PC-3 (cell line): ENCODE measurements at regions not wholly inside any gene's neighbourhood (a gene's known extent, or its start where the extent isn't known, plus 50 kb on each side); places are given as distances from the start of the nearest gene placed in this dataset.

Experiments
- ATAC-seq: fragments of 200-7000 bp; cut with Tn5 transposase; 2 replicates; pipeline ENCODE4 v1.9.1; 2020; ENCODE audit warnings: mild to moderate bottlenecking, moderate library complexity
- BruUV-seq: library from RNA; stranded (reverse); fragments of 400-500 nt; replicated peaks from 2 replicates; lab custom pipeline; 2021; lab: Mats Ljungman, UMichigan
- CTCF ChIA-PET: fragments of 300-600 bp; sonication (Branson Sonifier 250); formaldehyde crosslinking; loops from one replicate; lab custom pipeline; 2022; ENCODE audit warnings: antibody characterized with exemption; lab: Charles Lee
- POLR2A ChIA-PET: fragments of 300-600 bp; sonication (Branson Sonifier 250); formaldehyde crosslinking; loops from one replicate; lab custom pipeline; 2022; ENCODE audit warnings: antibody characterized with exemption; ENCODE audit not compliant: unreplicated experiment; lab: Charles Lee
- DNase-seq: peaks from one replicate; pipeline ENCODE4 v3.0.0-alpha.2; 2015
- H2AFZ ChIP-seq: fragments of 300-600 bp; sonication (generic); 2 replicates; pipeline ENCODE4 v1.6.0; 2016; ENCODE audit warnings: antibody characterized with exemption, low read length
- H3F3A ChIP-seq: fragments of 300-600 bp; sonication (generic); one replicate; pipeline ENCODE4 v1.6.0; 2017; ENCODE audit warnings: antibody characterized with exemption, low read length, control low read depth, mild to moderate bottlenecking; ENCODE audit not compliant: unreplicated experiment
- H3K27ac ChIP-seq: fragments of 300-600 bp; sonication (generic); 2 replicates; pipeline ENCODE4 v1.5.1; 2016; ENCODE audit warnings: mild to moderate bottlenecking, low read length
- H3K27me3 ChIP-seq: fragments of 300-600 bp; sonication (generic); 2 replicates; pipeline ENCODE4 v1.6.1; 2016; ENCODE audit warnings: low read length, mixed read lengths
- H3K36me3 ChIP-seq: fragments of 300-600 bp; sonication (generic); 2 replicates; pipeline ENCODE4 v1.6.1; 2016; ENCODE audit warnings: low read depth, mixed run types, low read length, mixed read lengths
- H3K4me1 ChIP-seq: fragments of 300-600 bp; sonication (generic); 2 replicates; pipeline ENCODE4 v1.5.1; 2016; ENCODE audit warnings: low read length; ENCODE audit not compliant: insufficient read depth
- H3K4me2 ChIP-seq: fragments of 300-600 bp; sonication (generic); 2 replicates; pipeline ENCODE4 v1.6.0; 2016; ENCODE audit warnings: low read length
- H3K4me3 ChIP-seq: fragments of 300-600 bp; sonication (generic); 2 replicates; pipeline ENCODE4 v1.5.1; 2016; ENCODE audit warnings: mild to moderate bottlenecking, low read length, mixed read lengths
- H3K79me2 ChIP-seq: fragments of 300-600 bp; sonication (generic); 2 replicates; pipeline ENCODE4 v1.6.1; 2017; ENCODE audit warnings: low read length, mixed read lengths
- H3K9ac ChIP-seq: fragments of 300-600 bp; sonication (generic); 2 replicates; pipeline ENCODE4 v1.6.0; 2016; ENCODE audit warnings: mild to moderate bottlenecking, low read length
- H3K9me2 ChIP-seq: fragments of 300-600 bp; sonication (generic); replicated peaks from 2 replicates; pipeline ENCODE4 v1.6.1; 2016; ENCODE audit warnings: mixed run types, low read length, mixed read lengths
- H3K9me3 ChIP-seq: fragments of 300-600 bp; sonication (generic); 2 replicates; pipeline ENCODE4 v1.6.1; 2016; ENCODE audit warnings: low read length, mixed read lengths
- H4K20me1 ChIP-seq: fragments of 300-600 bp; sonication (generic); 2 replicates; pipeline ENCODE4 v1.6.1; 2016; ENCODE audit warnings: low read length, mixed read lengths
- EZH2 ChIP-seq: fragments of 300-600 bp; sonication (generic); IDR thresholded peaks from one replicate; pipeline ENCODE4 v1.6.1; 2017; ENCODE audit warnings: antibody characterized with exemption, mild to moderate bottlenecking, low read length; ENCODE audit not compliant: unreplicated experiment
- EZH2phosphoT487 ChIP-seq: fragments of 300-600 bp; sonication (generic); IDR thresholded peaks from 2 replicates; pipeline ENCODE4 v1.6.1; 2018; ENCODE audit warnings: mild to moderate bottlenecking, antibody characterized with exemption, low read length, borderline replicate concordance
- intact Hi-C: fragments of 100-400 bp; cut with micrococcal nuclease; formaldehyde crosslinking; loops from 2 replicates; pipeline ENCODE4 v1.9.0; 2023
- TF ChIP-seq, protein P1 (sequence below): fragments of 300-600 bp; sonication (generic); conservative IDR thresholded peaks from 2 replicates; pipeline ENCODE4 v1.5.1; 2017; ENCODE audit warnings: antibody characterized with exemption, low read depth, mild to moderate bottlenecking, low read length

DNA sequence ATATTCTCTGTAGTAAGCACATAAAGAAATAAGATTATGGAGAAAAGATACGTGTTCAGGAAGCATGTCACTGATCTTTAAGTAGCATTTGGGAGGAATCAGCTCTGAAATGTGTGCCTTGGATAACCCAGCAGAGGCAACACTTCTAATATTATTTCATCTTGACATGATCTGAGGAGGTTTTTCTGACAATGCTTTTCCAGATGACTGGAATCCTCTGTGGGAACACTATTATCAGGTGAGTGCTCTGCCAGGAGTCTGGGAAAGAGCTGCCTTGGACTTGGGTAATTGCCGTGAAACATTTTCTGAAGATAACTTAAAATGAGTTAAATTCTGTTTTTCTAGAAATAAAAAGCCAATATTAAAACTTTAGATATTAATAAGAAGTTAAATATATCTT lies 78.2 kb upstream of the QRFPR start:
- no peaks in the 10 kb centered on the region for H3F3A ChIP-seq
- POLR2A ChIA-PET: no interaction called here
- no peak overlapping the region for H3K4me2 ChIP-seq
- no peaks in the 10 kb centered on the region for H4K20me1 ChIP-seq
- no peak overlapping the region for H2AFZ ChIP-seq
- no peak overlapping the region for H3K4me3 ChIP-seq
- TF ChIP-seq, protein P1, sequence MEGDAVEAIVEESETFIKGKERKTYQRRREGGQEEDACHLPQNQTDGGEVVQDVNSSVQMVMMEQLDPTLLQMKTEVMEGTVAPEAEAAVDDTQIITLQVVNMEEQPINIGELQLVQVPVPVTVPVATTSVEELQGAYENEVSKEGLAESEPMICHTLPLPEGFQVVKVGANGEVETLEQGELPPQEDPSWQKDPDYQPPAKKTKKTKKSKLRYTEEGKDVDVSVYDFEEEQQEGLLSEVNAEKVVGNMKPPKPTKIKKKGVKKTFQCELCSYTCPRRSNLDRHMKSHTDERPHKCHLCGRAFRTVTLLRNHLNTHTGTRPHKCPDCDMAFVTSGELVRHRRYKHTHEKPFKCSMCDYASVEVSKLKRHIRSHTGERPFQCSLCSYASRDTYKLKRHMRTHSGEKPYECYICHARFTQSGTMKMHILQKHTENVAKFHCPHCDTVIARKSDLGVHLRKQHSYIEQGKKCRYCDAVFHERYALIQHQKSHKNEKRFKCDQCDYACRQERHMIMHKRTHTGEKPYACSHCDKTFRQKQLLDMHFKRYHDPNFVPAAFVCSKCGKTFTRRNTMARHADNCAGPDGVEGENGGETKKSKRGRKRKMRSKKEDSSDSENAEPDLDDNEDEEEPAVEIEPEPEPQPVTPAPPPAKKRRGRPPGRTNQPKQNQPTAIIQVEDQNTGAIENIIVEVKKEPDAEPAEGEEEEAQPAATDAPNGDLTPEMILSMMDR: no peak
- TF ChIP-seq EZH2: no peak
- no peak for TF ChIP-seq EZH2phosphoT487
- peaks cover 37% of the 10 kb centered on the region for H3K27me3 ChIP-seq
- intact Hi-C loops: no loop called here
- H3K9ac ChIP-seq: no peak overlapping the region
- H3K27ac ChIP-seq: no peak overlapping the region
- H3K36me3 ChIP-seq: no peaks in the 10 kb centered on the region
- H3K4me1 ChIP-seq: no peaks in the 10 kb centered on the region
- no peaks in the 10 kb centered on the region for H3K79me2 ChIP-seq
- CTCF ChIA-PET: no interaction called here
- DNase-seq: no peak
- no peak for ATAC-seq
- no TSS peak for BruUV-seq
- H3K9me2 ChIP-seq: no peaks in the 10 kb centered on the region
- no peaks in the 10 kb centered on the region for H3K9me3 ChIP-seq

DNA sequence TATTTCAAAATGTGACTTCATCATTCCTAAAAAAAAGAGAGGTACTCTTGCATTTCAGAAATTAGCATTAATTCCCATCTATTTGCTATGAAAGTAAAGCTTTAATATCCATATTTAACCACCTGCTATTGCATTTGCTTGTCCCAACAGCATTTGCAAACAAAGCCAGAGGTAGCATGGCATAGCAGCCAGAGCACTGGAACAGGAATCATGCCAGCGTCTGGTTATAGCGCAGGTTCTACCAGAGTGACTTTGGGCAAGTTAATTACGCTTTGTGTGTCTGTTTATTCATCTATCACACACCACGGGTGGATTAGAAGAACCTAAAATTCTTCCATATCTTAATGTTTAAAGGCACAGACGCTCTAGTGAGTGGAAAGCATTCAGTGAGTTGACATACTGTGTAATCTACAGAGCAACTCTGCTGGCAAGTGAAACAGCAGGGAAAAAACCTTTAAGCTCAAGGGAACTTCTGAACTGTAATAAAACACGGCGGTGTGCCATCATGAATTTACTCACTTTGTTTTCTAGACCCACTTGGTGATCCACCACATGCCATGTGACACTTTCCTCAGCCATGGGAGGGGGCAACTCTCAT lies 76.6 kb upstream of the QRFPR start:
- ATAC-seq (no peak), DNase-seq (no peak)
- ChIA-PET POLR2A (no interaction called here), CTCF (no interaction called here)
- no peaks in the 10 kb centered on the region for H4K20me1 ChIP-seq
- H3K4me2 ChIP-seq: no peak overlapping the region
- no peak overlapping the region for H3K9ac ChIP-seq
- H3K36me3 ChIP-seq: no peaks in the 10 kb centered on the region
- TF ChIP-seq EZH2 (no peak), EZH2phosphoT487 (no peak)
- TF ChIP-seq, protein P1: no peak
- no peaks in the 10 kb centered on the region for H3K9me2 ChIP-seq
- no peak overlapping the region for H3K4me3 ChIP-seq
- H3K79me2 ChIP-seq: no peaks in the 10 kb centered on the region
- BruUV-seq: no TSS peak
- no peaks in the 10 kb centered on the region for H3F3A ChIP-seq
- H3K27ac ChIP-seq: no peak overlapping the region
- peaks cover 37% of the 10 kb centered on the region for H3K27me3 ChIP-seq
- H2AFZ ChIP-seq: no peak overlapping the region
- H3K4me1 ChIP-seq: no peaks in the 10 kb centered on the region
- no peaks in the 10 kb centered on the region for H3K9me3 ChIP-seq
- intact Hi-C loops: no loop called here

DNA sequence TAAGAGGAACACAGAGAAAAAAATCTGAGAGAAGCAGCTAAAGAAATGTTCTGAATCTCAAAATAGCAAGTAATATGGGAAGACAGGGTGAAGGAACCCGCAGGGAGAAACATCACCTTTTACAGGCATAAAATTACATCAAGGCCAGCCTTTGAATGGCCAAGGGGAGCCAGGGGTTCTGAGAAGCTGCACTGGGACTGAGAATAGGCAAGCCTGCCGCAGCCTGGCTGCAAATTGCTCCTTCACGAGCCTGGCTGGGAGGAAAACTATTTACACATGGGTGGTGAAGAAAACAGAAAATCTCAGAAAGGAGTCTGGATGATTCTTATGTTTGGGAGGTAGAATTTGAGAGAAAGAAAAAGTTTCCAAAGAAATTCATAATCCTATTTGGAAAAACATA lies 74.5 kb upstream of the QRFPR start:
- H3K4me3 ChIP-seq: no peak overlapping the region
- H3K79me2 ChIP-seq: no peaks in the 10 kb centered on the region
- H3K4me1 ChIP-seq: no peaks in the 10 kb centered on the region
- no peak overlapping the region for H3K27ac ChIP-seq
- DNase-seq: no peak
- no TSS peak for BruUV-seq
- ATAC-seq: no peak
- H3K4me2 ChIP-seq: no peak overlapping the region
- ChIA-PET POLR2A (no interaction called here), CTCF (no interaction called here)
- no peaks in the 10 kb centered on the region for H3K36me3 ChIP-seq
- H2AFZ ChIP-seq: no peak overlapping the region
- no peaks in the 10 kb centered on the region for H4K20me1 ChIP-seq
- H3K9me2 ChIP-seq: no peaks in the 10 kb centered on the region
- TF ChIP-seq EZH2phosphoT487 (no peak), EZH2 (no peak)
- TF ChIP-seq, protein P1: no peak
- no peaks in the 10 kb centered on the region for H3F3A ChIP-seq
- H3K9me3 ChIP-seq: no peaks in the 10 kb centered on the region
- peaks cover 37% of the 10 kb centered on the region for H3K27me3 ChIP-seq
- intact Hi-C loops: no loop called here
- H3K9ac ChIP-seq: no peak overlapping the region
